ENCODE measurements at regions not wholly inside any gene's neighbourhood (a gene's known extent, or its start where the extent isn't known, plus 50 kb on each side); places are given as distances from the start of the nearest gene placed in this dataset.

DNA sequence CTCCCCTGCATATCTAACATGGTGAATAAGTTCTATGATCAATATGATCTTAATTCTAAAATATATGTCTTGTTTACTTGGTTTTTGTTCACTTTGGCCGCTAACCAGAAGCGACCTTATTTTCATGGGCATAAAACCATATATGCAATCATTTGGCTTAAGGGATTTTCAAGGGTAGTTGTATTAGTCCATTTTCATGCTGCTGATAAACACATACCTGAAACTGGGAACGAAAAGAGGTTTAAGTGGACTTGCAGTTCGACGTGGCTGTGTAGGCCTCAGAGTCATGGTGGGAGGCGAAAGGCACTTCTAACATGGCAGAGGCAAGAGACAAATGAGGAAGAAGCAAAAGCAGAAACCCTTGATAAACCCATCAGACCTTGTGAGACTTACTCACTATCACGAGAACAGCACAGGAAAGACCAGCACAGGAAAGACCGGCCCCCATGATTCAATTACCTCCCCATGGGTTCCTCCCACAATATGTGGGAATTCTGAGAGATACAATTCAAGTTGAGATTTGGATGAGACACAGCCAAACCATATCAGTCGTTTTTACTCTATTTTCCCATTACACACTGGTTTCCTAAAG is 114.3 kb upstream of the CPEB2 start:
- TF ChIP-seq GATA2 (IDR thresholded peaks at IDR 0.05; ENCODE audit: low read depth, low read length) (no peak), GATA3 (IDR thresholded peaks at IDR 0.05; ENCODE audit: low read depth, low read length) (no peak)

Data from SH-SY5Y (cell line).